Natural killer cell treated with Interleukin-12 subunit alpha and Interleukin-12 subunit beta and Interleukin-15 and Interleukin-18, amount 100 ng/mL, for 72 hours (primary cell): ENCODE measurements at regions not wholly inside any gene's neighbourhood (a gene's known extent, or its start where the extent isn't known, plus 50 kb on each side); places are given as distances from the start of the nearest gene placed in this dataset.

ENCODE experiments used
- ATAC-seq, 2 donors: fragments of 150-1000 bp; cut with Tn5 transposase in 1 of 2; sonication (Bioruptor Pico), chemical (Tn5 transposase) in 1 of 2; 2 replicates each; pipeline ENCODE4 v1.10.0; 2021
- DNase-seq: peaks from one replicate; pipeline ENCODE4 v3.0.0; 2022; ENCODE audit warnings: low spot score
- H3K27ac Mint-ChIP-seq, 2 donors: 1 replicate in 1 of 2; 2 replicates in 1 of 2; pipeline ENCODE4 v1.8.0; 2022; ENCODE audit warnings: mixed read lengths in 2 of 2, mild to moderate bottlenecking in 1 of 2, moderate library complexity in 1 of 2
- H3K27me3 Mint-ChIP-seq, 2 donors: 1 replicate in 1 of 2; 2 replicates in 1 of 2; pipeline ENCODE4 v1.8.0; 2022; ENCODE audit warnings: mixed read lengths in 2 of 2
- H3K36me3 Mint-ChIP-seq: one replicate; pipeline ENCODE4 v1.8.0; 2022; ENCODE audit warnings: mixed read lengths
- H3K4me1 Mint-ChIP-seq, 2 donors: 1 replicate in 1 of 2; 2 replicates in 1 of 2; pipeline ENCODE4 v1.8.0; 2022; ENCODE audit warnings: low read depth in 2 of 2, mixed read lengths in 2 of 2, mild to moderate bottlenecking in 1 of 2
- H3K4me3 Mint-ChIP-seq: one replicate; pipeline ENCODE4 v1.8.0; 2022; ENCODE audit warnings: mixed read lengths
- H3K9me3 Mint-ChIP-seq: 2 replicates; pipeline ENCODE4 v1.8.0; 2022; ENCODE audit warnings: mixed read lengths

DNA sequence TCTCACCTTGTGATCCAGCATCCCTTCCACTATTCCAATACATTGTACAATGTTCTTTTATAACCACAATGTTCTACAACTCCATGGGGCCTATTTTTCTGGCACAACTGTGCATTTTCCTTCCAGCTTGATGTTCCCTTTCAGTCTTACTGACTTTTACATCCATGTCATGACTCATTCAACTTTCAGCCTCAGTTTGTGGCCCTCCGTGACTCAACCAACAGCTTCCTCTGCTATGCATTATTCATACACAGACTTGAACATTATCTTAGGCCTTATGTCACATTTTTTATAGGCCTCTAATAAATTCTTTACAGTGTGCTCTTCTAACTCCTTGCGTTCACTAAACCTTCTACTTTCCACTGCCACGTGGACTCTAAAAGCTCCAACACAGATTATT, 119.4 kb upstream of the PRMT6 start:
- ATAC-seq: no peak
- Mint-ChIP-seq H3K9me3 (peaks cover 17% of the 10 kb centered on the region), H3K4me3 (no peak overlapping the region), H3K27me3 (no peaks in the 10 kb centered on the region), H3K4me1 (no peaks in the 10 kb centered on the region), H3K27ac (no peak overlapping the region), H3K36me3 (peaks cover 4% of the 10 kb centered on the region)
- DNase-seq: no peak

DNA sequence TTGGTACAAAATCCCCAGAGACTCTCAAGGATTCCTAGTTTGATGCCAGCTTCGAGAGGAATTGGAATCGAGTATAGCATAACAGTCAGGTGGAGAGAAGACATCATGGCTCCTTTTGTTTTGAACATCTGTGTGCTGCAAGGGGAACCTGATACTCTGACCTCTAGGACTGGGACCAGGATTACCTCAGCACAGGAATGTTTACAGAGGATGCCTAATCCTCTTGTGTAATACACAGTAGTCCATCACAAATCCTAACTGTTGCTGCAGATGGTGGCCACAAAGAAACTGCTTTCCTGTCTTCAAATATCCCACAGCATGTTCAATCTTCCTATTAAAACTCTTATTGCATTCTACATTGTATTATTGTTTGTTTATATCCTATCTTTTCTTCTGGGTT, 111.8 kb upstream of the PRMT6 start:
- no peak for DNase-seq
- Mint-ChIP-seq H3K4me3 (no peak overlapping the region), H3K27ac (no peak overlapping the region), H3K27me3 (no peaks in the 10 kb centered on the region), H3K9me3 (peaks cover 6% of the 10 kb centered on the region), H3K36me3 (no peaks in the 10 kb centered on the region), H3K4me1 (no peaks in the 10 kb centered on the region)
- no peak for ATAC-seq

DNA sequence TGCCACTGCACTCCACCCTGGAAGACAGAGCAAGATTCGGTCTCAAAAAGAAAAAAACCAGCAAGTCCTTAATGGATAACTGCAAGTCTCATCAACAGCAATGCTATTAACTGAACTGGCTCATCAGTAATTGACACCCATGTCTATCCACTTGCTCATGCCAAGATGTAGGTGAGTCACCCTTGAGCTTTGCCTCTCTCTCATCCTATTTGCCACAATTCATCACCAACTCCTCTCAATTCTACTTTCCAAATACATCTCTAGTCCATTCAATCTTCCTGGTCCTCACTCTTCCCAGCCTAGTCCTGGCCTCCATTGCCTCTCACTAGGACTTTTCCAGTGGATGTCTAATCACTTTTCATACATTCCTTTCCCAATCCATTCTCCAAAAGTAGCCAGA, 103.7 kb upstream of the PRMT6 start:
- Mint-ChIP-seq H3K36me3 (no peaks in the 10 kb centered on the region), H3K4me3 (no peak overlapping the region), H3K4me1 (no peaks in the 10 kb centered on the region), H3K27me3 (peaks cover 0 to 8% of the 10 kb centered on the region in 2 donors), H3K27ac (no peak overlapping the region), H3K9me3 (peaks cover 19% of the 10 kb centered on the region)
- DNase-seq: no peak
- no peak for ATAC-seq

DNA sequence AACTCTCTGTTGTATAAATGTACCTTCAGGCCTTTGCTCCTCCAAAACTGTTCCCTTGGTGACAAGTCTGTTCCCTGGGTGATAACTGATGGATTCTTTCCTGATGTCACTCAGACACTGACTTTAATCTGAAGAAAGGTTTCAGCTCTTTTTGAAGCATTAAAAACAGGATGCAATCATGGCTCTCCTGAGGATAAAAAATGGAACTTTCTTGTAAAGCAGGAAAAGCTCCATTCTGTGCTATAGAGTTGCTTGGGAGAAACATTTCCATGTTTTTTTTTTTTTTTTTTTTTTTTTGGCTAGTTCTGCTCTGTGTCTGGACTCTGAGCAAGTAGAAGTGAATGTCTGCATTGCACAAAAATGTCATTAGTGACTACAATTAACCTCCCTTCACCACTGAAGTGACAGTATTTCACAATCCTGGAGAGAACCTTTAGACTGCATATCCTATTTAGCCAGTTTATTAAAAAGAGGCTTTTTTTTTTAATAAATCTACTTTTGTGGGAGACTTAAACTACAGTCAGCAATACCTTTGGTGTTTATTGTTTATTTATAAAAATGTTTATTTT, 101.7 kb upstream of the PRMT6 start:
- Mint-ChIP-seq H3K4me1 (no peaks in the 10 kb centered on the region), H3K4me3 (no peak overlapping the region), H3K27me3 (peaks cover 0 to 8% of the 10 kb centered on the region in 2 donors), H3K9me3 (peaks cover 16% of the 10 kb centered on the region), H3K36me3 (no peaks in the 10 kb centered on the region), H3K27ac (no peak overlapping the region)
- ATAC-seq: no peak
- DNase-seq: no peak

DNA sequence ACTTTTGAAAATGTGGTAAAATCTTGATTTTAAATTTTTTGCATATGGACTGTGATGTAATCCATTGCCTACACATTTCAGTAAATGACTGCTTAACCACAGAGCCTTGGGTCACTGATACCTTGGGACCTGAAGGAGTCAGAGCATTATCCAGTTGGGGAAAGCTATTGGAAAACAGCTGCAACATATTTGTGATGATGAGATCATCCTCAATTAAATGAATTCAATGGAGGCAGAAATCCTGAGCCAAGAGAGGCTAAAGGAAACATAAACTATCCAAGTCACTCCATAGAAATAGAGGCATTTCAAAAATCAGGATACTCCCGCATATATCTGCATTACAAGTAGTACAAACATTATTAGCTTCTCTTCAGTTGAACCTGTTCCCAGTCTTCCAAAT, 99.8 kb upstream of the PRMT6 start:
- Mint-ChIP-seq H3K4me3 (no peak overlapping the region), H3K9me3 (peaks cover 16% of the 10 kb centered on the region), H3K27me3 (peaks cover 0 to 8% of the 10 kb centered on the region in 2 donors), H3K4me1 (no peaks in the 10 kb centered on the region), H3K36me3 (no peaks in the 10 kb centered on the region), H3K27ac (no peak overlapping the region)
- DNase-seq (no peak), ATAC-seq (no peak)

DNA sequence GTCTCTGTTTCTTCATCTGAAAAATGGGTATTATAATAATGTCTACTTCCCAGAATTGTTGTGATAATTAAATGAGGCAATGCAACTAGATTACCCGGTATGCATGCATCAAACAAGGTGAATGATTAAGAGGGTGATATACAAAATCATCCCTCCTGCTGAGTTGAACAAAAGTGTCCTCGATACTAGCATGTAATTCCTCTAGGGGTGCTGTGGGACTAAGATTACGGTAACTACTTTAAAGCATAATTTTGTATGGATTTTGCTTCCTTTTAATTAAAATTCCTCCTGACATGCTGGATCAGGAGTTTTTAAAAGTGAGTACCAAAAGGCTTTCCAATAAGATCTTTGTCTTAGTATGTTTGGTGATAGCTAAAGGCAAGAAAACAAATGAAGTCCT, 98.7 kb upstream of the PRMT6 start:
- no peak overlapping the region for H3K4me3 Mint-ChIP-seq
- H3K4me1 Mint-ChIP-seq: no peaks in the 10 kb centered on the region
- no peak for DNase-seq
- H3K27me3 Mint-ChIP-seq: peaks cover 0 to 8% of the 10 kb centered on the region in 2 donors
- no peak overlapping the region for H3K27ac Mint-ChIP-seq
- no peak for ATAC-seq
- no peaks in the 10 kb centered on the region for H3K36me3 Mint-ChIP-seq
- peaks cover 12% of the 10 kb centered on the region for H3K9me3 Mint-ChIP-seq

DNA sequence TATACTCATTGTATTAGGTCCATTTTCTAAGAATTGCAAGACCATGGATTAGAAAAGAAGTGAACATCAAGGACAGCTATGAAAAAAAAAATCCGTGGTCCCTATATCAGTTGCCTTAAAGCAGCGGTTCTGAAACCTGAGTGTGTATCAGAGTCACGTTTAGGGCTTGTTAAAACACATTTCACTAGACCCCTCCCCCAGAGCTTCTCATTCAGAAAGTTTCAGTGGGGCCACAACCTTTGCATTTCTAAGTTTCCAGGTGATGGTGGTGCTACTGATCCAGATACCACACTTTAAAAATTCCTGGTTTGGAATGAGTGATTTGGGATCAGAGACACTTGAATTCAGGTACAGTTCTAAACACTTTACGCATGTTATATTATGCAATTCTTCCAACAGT, 96.1 kb upstream of the PRMT6 start:
- H3K4me1 Mint-ChIP-seq: no peaks in the 10 kb centered on the region
- no peaks in the 10 kb centered on the region for H3K36me3 Mint-ChIP-seq
- ATAC-seq (no peak), DNase-seq (no peak)
- H3K27me3 Mint-ChIP-seq: peaks cover 0 to 8% of the 10 kb centered on the region in 2 donors
- H3K27ac Mint-ChIP-seq: no peak overlapping the region
- peaks cover 5% of the 10 kb centered on the region for H3K9me3 Mint-ChIP-seq
- H3K4me3 Mint-ChIP-seq: no peak overlapping the region

DNA sequence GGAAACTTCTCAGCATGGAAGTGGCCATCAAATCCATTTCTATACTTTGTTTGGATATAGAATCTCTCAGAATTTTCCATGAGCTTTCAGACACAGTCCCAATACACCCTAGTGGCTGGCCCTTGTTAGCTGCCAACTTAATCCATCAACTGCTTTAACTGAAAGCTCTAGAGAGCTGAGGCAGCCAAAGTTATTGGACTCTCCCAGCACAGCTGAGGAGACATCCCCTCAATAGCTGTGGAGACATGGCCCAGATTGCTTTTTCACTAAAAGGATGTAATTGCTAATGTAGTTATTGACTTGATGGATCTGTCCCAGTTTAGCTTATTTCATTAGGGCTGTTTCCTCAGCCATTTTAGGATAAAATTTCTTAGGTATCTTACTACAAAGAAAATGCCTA, 94.8 kb upstream of the PRMT6 start:
- ATAC-seq (no peak), DNase-seq (no peak)
- Mint-ChIP-seq H3K27me3 (peaks cover 0 to under 1% of the 10 kb centered on the region in 2 donors), H3K9me3 (no peaks in the 10 kb centered on the region), H3K27ac (no peak overlapping the region), H3K36me3 (no peaks in the 10 kb centered on the region), H3K4me1 (no peaks in the 10 kb centered on the region), H3K4me3 (no peak overlapping the region)

DNA sequence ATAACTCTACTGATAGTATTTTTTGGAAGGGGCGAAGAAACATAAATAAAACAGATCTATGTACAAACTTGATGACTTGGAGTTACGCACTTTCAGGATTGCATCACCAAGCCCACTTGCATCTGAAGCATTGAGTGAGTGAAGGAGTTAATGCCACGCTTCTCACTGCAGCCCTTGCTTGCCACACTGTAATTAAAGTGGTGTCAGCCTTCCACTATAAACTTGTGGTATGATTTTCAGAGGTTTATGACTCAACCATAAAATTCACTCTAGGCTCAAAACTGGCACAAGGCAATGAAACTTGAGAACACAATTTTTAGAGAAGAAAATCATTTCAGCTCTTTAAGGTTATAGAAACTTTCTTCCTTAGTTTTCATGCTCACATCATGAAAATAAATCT, 93.9 kb upstream of the PRMT6 start:
- Mint-ChIP-seq H3K27me3 (no peaks in the 10 kb centered on the region), H3K9me3 (no peaks in the 10 kb centered on the region), H3K27ac (no peak overlapping the region), H3K36me3 (no peaks in the 10 kb centered on the region), H3K4me1 (no peaks in the 10 kb centered on the region), H3K4me3 (no peak overlapping the region)
- no peak for DNase-seq
- ATAC-seq: no peak

DNA sequence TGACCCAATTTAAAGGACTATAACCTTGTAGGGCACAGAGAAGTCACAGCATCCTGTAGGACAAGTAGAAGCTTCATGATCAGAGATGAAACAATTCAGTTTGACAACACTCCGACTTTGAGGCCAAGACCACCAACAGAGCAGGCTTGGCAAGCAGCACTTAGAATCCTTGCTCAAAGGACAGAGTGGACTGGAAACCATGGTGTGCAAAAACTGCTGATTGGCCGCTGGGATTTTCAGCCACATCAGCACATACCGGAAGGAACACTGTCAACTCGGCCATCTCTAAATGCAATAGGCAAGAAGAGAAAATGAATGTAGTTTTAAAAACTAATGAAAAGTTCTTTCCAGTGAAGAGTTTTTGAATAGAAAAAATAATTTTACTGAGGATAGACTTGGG, 92.0 kb upstream of the PRMT6 start:
- ATAC-seq: no peak
- no peaks in the 10 kb centered on the region for H3K27me3 Mint-ChIP-seq
- H3K9me3 Mint-ChIP-seq: no peaks in the 10 kb centered on the region
- DNase-seq: no peak
- H3K4me1 Mint-ChIP-seq: no peaks in the 10 kb centered on the region
- H3K36me3 Mint-ChIP-seq: no peaks in the 10 kb centered on the region
- no peak overlapping the region for H3K4me3 Mint-ChIP-seq
- H3K27ac Mint-ChIP-seq: no peak overlapping the region

DNA sequence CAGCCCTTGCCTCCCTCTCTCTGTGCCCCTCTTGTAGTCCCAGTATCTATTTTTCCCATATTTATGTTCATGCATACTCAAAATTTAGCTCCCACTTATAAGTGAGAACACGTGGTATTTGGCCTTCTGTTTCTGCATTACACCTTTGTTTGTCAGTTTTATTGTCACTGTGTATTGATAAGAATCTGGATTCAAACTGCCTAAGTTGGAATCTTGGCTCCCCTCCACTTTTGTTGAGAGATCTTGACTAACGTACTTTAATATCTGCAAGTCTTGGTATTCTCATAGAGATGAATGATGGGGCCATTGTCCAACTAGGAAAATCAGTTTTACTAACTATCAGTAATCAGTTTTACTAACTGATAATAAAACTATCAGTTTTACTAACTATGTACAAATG, 87.8 kb upstream of the PRMT6 start:
- H3K4me1 Mint-ChIP-seq: no peaks in the 10 kb centered on the region
- H3K4me3 Mint-ChIP-seq: no peak overlapping the region
- DNase-seq (no peak), ATAC-seq (no peak)
- no peaks in the 10 kb centered on the region for H3K36me3 Mint-ChIP-seq
- H3K9me3 Mint-ChIP-seq: no peaks in the 10 kb centered on the region
- no peaks in the 10 kb centered on the region for H3K27me3 Mint-ChIP-seq
- no peak overlapping the region for H3K27ac Mint-ChIP-seq

DNA sequence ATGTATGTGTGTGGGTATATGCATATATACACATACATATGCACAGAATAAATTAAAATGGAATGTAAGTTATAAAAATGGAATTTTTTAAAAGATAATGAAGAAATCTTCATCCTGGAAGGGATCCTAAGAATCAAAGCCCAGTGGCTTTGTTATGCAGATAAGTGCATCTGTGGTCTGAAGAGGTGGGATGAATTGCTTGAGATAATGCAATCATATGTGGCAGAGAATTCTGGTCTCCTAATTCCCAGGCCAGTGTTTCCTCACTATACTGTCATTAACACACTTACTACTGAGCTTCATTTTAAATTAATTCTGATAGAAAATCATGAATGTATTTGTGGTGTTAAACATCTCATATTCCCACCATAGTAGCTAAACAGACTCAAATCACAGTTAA, 86.7 kb upstream of the PRMT6 start:
- no peaks in the 10 kb centered on the region for H3K36me3 Mint-ChIP-seq
- H3K4me3 Mint-ChIP-seq: no peak overlapping the region
- H3K27me3 Mint-ChIP-seq: no peaks in the 10 kb centered on the region
- ATAC-seq: no peak
- DNase-seq: no peak
- no peaks in the 10 kb centered on the region for H3K9me3 Mint-ChIP-seq
- no peaks in the 10 kb centered on the region for H3K4me1 Mint-ChIP-seq
- no peak overlapping the region for H3K27ac Mint-ChIP-seq

DNA sequence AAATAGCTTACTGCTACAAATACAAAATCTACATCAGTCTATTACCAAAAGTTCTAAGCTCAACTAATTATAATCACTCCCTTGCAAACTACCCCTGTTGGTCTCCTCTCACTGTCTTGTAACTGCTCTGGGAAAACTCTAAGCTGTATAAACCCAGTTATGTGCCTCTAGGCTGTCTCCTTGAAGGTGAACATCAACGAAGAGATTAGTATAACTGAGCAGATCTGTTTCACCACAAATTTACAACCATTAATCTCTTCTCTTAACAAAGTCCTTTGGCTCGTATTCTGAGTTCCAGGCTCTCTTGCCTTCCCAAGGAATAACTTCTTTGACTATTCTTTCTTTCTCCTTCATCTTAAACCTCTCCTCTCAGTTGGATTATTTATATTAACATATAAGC, 84.4 kb upstream of the PRMT6 start:
- no peak for DNase-seq
- ATAC-seq: no peak
- Mint-ChIP-seq H3K27ac (no peak overlapping the region), H3K36me3 (no peaks in the 10 kb centered on the region), H3K9me3 (no peaks in the 10 kb centered on the region), H3K4me3 (no peak overlapping the region), H3K4me1 (no peaks in the 10 kb centered on the region), H3K27me3 (no peaks in the 10 kb centered on the region)

DNA sequence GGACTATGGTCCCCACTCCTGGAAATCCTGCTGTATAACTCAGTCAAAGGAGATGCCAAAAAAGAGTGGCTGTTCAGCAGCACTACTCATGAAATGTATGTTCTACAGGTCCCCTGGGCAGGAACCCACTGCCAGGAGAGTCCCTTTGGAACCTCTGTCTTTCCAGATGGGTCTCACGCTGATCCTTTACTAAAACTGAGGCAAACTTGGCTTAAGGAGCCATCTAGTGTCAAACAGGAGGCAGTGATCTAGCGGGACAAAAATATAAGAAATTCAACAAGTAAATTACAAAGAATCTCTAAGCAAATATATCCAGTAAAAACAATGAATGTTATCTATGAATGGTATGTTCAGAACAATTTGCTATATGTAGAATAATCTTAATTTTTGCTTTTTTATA, 80.5 kb upstream of the PRMT6 start:
- no peak for ATAC-seq
- no peak for DNase-seq
- H3K27me3 Mint-ChIP-seq: no peaks in the 10 kb centered on the region
- H3K4me1 Mint-ChIP-seq: no peaks in the 10 kb centered on the region
- H3K9me3 Mint-ChIP-seq: no peaks in the 10 kb centered on the region
- no peaks in the 10 kb centered on the region for H3K36me3 Mint-ChIP-seq
- no peak overlapping the region for H3K4me3 Mint-ChIP-seq
- no peak overlapping the region for H3K27ac Mint-ChIP-seq

DNA sequence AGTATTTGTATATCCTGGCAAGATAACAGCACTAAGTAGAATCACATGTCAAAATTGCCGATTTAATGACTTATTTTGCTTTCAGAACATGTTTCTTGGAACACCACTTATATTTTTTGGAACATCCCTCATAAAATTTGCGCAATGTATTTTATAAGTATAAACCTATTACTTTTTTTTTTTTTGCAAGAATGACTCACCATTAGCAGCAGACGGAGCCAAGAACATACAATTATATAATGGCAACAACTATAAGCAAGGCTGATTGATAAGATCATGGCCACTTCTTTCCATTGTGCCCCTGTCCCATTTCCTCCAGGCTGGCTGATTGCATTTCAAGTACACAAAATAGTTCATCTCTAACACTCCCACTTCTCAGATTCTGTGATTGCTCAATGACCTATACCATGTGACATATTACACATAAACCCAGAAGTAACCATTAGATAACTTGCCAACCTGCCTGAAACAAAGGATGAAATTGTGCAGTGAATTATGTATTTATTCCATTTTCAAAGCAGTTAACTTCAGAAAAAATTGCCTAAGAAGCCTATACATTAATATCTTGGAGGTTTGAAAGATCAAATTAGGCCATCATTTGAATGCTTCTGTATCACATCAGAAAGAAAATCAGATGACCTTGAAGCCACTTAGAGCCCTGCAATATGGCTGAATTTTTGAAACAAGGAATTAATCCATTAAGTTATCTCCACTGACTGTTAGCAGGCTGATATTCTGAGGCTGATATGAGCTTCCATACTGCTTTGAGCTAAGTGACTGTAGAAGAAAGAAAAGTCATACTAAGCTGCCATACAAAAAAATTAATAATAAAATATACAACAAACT, 77.8 kb upstream of the PRMT6 start:
- ATAC-seq (no peak), DNase-seq (no peak)
- no peaks in the 10 kb centered on the region for H3K4me1 Mint-ChIP-seq
- H3K4me3 Mint-ChIP-seq: no peak overlapping the region
- no peak overlapping the region for H3K27ac Mint-ChIP-seq
- H3K9me3 Mint-ChIP-seq: no peaks in the 10 kb centered on the region
- no peaks in the 10 kb centered on the region for H3K27me3 Mint-ChIP-seq
- no peaks in the 10 kb centered on the region for H3K36me3 Mint-ChIP-seq
